ENCODE measurements at regions not wholly inside any gene's neighbourhood (a gene's known extent, or its start where the extent isn't known, plus 50 kb on each side); places are given as distances from the start of the nearest gene placed in this dataset.
"Not testable (repeated sequence)": the region's sequence is repeated elsewhere in the genome, so short reads cannot be mapped to it uniquely, and the experiment has no call there.

- DNase-seq: no peak
These were observed 202.6 kb downstream of the RBM46 start for GRCh38 chr4:154983714-154984113.

GRCh38 chr4:154984148-154984547 lies 203.1 kb downstream of the RBM46 start:
- no peak for DNase-seq

- DNase-seq: no peak
These were observed 203.5 kb downstream of the RBM46 start for GRCh38 chr4:154984616-154985015.

GRCh38 chr4:154985673-154986072 lies 204.6 kb downstream of the RBM46 start:
- no peak for DNase-seq

GRCh38 chr4:154988511-154988910 lies 207.4 kb downstream of the RBM46 start:
- DNase-seq: no peak

GRCh38 chr4:154989511-154989910 lies 208.4 kb downstream of the RBM46 start:
- DNase-seq: no peak

GRCh38 chr4:154997866-154998265 lies 210.6 kb upstream of the NPY2R start:
- DNase-seq: not testable (repeated sequence)

- DNase-seq: no peak
These were observed 210.2 kb upstream of the NPY2R start for GRCh38 chr4:154998284-154998683.

GRCh38 chr4:154998773-154999172 lies 209.7 kb upstream of the NPY2R start:
- DNase-seq: no peak

- no peak for DNase-seq
These were observed 208.4 kb upstream of the NPY2R start for GRCh38 chr4:154999950-155000578.

- DNase-seq: no peak
These were observed 207.2 kb upstream of the NPY2R start for GRCh38 chr4:155001251-155001650.

GRCh38 chr4:155005395-155006090 lies 202.9 kb upstream of the NPY2R start:
- DNase-seq: no peak

- no peak for DNase-seq
These were observed 200.7 kb upstream of the NPY2R start for GRCh38 chr4:155007660-155008176.

- DNase-seq: no peak
These were observed 200.0 kb upstream of the NPY2R start for GRCh38 chr4:155008389-155008788.

GRCh38 chr4:155009288-155009687 lies 199.1 kb upstream of the NPY2R start:
- DNase-seq: no peak

- no peak for DNase-seq
These were observed 198.1 kb upstream of the NPY2R start for GRCh38 chr4:155010376-155010775.

- DNase-seq: no peak
These were observed 197.2 kb upstream of the NPY2R start for GRCh38 chr4:155011163-155011780.

GRCh38 chr4:155012469-155012868 lies 196.0 kb upstream of the NPY2R start:
- no peak for DNase-seq

- no peak for DNase-seq
These were observed 191.0 kb upstream of the NPY2R start for GRCh38 chr4:155017426-155017825.

- no peak for DNase-seq
These were observed 182.5 kb upstream of the NPY2R start for GRCh38 chr4:155025762-155026457.

GRCh38 chr4:155026715-155027114 lies 181.7 kb upstream of the NPY2R start:
- no peak for DNase-seq

- no peak for DNase-seq
These were observed 175.8 kb upstream of the NPY2R start for GRCh38 chr4:155032521-155033229.

- DNase-seq: no peak
These were observed 174.8 kb upstream of the NPY2R start for GRCh38 chr4:155033604-155034003.

All from NCI-H1092 treated with DMSO at 0.1 percent for 48 hours (cell line).